NCI-H2081 (cell line): ENCODE measurements at regions not wholly inside any gene's neighbourhood (a gene's known extent, or its start where the extent isn't known, plus 50 kb on each side); places are given as distances from the start of the nearest gene placed in this dataset.
"Not testable (repeated sequence)": the region's sequence is repeated elsewhere in the genome, so short reads cannot be mapped to it uniquely, and the experiment has no call there.

Experiments used
- DNase-seq, 2 experiments: peaks; one replicate each; lab custom pipeline; 2025; lab: John Stamatoyannopoulos, UW

DNA sequence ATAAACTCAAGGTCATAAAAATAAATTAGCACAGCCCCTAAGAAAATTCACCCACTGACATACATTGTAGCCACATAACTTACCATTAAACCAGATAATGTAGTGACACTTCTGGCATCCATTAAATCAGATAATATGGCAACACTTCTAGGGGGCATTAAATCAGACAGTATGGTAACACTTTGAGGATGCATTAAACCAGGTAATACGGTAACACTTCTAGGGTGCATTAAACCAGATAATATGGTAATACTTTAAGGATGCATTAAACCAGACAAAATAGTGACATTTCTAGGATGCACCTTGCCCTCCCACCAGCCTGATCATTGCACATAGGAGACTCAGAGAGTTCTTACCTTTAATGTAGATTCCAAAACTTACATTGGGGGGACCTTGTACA is 1220.5 kb upstream of the TMEM132C start:
- no peak for DNase-seq

- no peak for DNase-seq
Observed at GRCh38 chr12:127048057-127048456, 1218.9 kb upstream of the TMEM132C start.

- not testable (repeated sequence) for DNase-seq
Observed at GRCh38 chr12:127048525-127048924, 1218.4 kb upstream of the TMEM132C start.

- DNase-seq = no peak
Observed at GRCh38 chr12:127051139-127051538, 1215.8 kb upstream of the TMEM132C start.

- DNase-seq = no peak
Observed at GRCh38 chr12:127052511-127053232, 1214.3 kb upstream of the TMEM132C start.

- DNase-seq = no peak
Observed at GRCh38 chr12:127054531-127054930, 1212.4 kb upstream of the TMEM132C start.

DNA sequence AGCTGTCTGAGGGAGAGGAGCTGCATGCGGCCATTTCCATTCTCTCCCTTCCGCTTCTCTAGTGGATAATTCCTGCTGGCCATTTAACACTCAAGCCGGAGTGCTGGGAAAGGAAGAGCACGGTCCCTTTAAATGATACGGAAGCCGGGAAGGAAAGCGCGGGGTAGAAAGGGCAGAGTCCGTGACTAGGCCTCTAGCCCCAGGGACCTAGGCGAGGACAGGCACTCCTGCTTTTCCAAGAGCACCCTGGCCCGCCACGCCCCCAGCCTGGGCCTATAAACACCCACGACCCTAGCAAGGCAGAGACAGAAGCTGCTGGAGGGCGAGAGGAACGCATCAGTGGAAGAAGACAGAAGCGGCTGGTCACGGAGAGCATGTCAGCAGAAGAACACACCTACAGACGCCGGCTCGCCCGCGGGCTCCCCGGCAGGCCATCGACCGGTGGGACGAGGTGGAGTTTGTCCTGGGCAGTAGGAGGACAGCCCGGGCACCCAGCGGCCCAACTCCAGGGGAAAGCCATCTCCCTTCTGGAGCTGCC is 1206.6 kb upstream of the TMEM132C start:
- DNase-seq = no peak

DNA sequence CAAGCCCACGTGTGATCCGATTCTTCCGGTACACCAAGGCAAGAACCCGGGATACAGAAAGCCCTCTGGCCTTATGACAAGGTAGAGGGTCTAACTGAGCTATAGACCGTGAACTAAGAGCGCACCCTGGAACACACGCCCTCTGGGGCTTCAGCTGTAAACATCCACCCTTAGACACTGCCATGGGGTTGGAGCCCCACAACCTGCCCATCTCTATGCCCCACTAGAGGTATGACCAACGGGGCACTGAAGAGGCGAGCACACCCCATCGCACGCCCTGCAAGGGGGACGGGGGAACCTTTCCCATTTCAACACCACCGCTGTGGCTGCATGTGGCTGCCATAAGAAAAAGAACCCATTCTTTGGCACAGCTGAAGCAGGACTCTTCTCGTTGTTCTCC is 1206.0 kb upstream of the TMEM132C start:
- DNase-seq = no peak

- peak; percentile 73 to 93 for DNase-seq
Observed at GRCh38 chr12:127063339-127064072, 1203.5 kb upstream of the TMEM132C start.

DNA sequence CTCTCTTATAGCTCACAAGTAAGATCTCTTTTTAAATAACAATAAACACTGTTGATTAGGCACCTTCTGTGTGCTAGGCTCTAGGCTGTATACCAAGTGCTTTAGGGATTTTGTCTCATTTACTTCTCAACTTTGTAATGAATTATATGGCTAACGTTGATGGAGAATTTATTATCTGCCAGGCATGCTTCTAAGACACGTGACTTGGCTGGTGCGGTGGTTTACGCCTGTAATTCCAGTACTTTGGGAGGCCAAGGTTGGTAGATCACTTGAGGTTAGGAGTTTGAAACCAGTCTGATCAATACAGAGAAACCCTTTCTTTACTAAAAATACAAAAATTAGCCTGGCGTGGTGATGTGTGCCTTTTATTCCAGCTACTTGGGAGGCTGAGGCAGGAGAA is 1202.8 kb upstream of the TMEM132C start:
- no peak for DNase-seq

GRCh38 chr12:127065595-127065994 is 1201.4 kb upstream of the TMEM132C start:
- DNase-seq = no peak

DNA sequence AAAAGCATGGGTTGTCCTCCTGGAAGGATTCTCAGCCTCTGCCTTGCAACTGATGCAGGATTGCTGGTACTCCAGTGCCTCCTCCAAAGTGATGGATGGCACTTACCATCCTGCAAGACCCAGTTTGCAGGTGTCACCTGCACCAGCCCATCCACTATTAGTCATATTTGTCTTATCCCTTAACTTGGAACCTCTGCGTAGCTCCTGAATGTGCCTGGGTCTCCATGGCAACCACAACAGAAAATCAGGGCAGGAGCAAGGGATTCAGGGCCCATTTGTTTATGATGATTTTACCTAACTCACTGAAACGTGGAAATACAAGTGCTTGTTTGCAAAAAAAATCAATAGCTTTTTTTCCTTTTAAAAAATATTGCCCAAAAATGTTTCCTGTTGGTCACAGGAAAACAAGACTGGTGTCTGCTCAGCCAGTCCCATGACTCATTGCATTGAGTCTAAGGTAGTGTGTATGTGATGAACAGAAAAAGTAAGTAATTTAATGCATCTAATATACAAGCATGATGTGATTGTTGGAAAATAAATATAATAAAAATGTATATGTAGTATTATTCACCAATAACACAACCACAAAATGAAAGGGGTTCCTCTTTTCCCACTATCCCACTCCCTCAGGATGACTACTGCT is 1196.3 kb upstream of the TMEM132C start:
- peak in 1 of 2 experiments; percentile 8 for DNase-seq

DNA sequence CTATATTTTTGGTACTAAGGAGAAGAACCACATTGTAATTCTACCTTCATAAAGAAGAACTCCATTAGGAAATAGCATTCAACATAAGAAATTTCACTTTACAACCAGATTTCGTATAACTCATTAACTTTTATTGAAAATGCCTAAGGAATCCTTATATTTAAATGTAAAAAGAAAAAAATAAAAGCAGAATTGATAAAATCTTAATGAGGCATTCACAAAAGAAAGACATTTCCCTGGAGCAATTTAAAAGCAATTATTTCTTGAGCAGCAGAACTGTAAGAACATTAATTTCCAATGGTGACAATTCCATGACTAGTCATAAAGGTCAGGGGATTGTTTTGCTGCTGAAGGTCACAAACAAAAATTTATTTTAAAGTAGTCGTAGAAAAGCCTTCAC is 1192.8 kb upstream of the TMEM132C start:
- DNase-seq = no peak

- DNase-seq = no peak
Observed at GRCh38 chr12:127075981-127076380, 1191.0 kb upstream of the TMEM132C start.

- DNase-seq = no peak
Observed at GRCh38 chr12:127077262-127078045, 1189.5 kb upstream of the TMEM132C start.

DNA sequence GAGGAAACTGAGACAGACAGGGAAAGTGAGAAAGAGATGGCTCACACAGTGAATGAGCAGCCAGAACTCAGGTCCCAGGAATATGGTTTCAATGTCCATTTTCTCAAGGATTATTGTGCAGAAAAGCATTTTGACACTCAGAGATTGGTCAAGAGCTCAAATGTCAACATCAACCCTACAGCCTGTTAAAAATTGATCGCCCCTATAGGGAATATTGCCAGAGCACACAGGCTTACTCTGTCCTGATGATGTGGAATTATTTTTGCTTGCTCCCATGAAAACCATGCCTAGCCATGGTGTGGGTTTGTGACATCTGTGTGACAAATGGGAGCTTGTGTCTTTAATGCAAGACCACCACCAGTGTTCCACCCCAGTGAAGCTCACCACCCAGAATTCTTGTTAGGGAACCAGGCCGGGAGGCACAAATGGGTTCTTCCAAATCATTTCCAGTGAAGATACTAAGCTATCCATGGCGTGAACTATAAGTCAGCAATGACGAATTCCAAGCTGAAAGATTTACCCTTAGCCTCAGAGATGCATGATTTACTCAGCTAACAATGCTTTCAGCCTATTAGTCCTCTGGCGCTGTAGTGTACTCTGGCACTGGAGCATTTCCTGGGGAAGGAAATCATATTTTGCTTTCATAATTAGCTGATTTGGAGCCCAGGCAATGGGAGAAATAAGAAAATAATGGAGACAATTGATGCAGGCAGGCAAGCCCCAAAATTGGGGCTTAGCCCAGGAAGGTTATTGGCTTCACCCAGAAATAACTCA is 1188.2 kb upstream of the TMEM132C start:
- peak in 1 of 2 experiments; percentile 41 for DNase-seq

- DNase-seq = no peak
Observed at GRCh38 chr12:127079636-127080035, 1187.3 kb upstream of the TMEM132C start.

DNA sequence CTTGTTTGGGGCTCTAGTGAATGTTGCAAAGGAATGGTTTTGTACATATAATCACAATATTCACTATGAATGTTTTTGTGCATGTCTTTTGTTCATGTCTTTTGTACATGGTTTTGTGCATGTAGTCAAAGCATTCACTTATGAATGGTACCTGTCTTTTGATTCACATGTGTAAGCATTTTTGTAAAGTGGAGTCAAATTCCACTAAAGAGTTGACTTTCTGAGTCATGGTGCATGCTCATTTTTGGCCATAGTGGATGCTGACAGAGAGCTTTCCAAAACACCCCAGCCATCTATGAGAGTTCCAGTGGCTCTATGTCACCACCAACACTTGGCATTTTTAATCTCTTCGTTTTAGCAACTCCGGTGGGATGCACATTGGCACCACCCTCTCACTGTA is 1185.9 kb upstream of the TMEM132C start:
- no peak for DNase-seq

DNA sequence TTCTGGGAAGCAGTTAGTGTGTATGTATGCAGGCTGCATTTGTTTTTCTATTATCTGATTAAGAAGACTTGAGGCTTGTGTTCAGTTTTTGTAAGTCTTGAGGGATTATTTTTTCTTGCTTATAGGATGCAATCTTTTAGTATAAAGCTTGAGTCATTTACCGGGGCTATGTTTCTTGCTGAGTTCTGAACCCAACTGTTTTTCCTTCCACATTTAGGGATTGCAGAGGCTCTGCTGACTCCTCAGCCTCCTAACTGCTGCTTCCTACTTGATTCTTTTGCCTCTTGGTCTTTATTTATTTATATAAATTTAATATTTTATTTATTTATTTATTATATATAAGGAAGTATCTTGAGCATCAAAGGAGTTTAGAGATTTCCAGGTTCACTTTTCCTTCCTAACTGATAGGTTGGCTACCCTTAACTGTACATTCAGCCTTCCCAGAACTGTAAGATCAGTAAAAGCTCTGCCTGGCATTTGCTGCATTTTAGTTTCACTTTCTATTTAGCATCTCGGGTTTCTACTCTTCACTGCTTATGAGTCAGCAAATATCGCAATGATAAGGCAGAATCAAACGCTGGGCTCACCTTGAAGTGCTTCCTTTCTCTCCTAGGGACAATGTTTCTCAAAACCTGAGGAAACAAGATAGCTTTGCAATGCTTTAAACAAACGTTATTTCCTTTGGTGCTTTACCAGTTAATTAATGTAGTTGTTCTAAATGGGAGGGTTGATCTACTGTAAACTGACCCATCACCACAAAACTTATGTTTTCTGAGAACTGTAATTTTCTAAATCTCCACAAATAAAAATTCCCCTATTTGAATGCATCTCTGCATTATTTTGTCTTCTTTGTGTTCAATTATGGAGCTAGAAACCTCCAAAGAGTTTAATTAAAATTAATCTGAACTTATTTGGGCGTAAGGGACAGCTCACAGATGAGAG is 1183.7 kb upstream of the TMEM132C start:
- peak; percentile 43 to 78 for DNase-seq

GRCh38 chr12:127101076-127101475 is 1165.9 kb upstream of the TMEM132C start:
- DNase-seq = no peak
